RWPE1 (cell line): ENCODE measurements at regions not wholly inside any gene's neighbourhood (a gene's known extent, or its start where the extent isn't known, plus 50 kb on each side); places are given as distances from the start of the nearest gene placed in this dataset.
"Not testable (repeated sequence)": the region's sequence is repeated elsewhere in the genome, so short reads cannot be mapped to it uniquely, and the experiment has no call there.

Experiments used
- CTCF ChIA-PET: fragments of 350-600 bp; sonication (Branson Sonifier 250); formaldehyde crosslinking; extraction: SDS; loops from one replicate; lab custom pipeline; 2021; lab: Yijun Ruan, JAX
- POLR2A ChIA-PET: fragments of 400-600 bp; formaldehyde crosslinking; extraction: SDS; loops from one replicate; lab custom pipeline; 2020; ENCODE audit warnings: antibody characterized with exemption; ENCODE audit not compliant: low non-redundant PET; lab: Yijun Ruan, JAX
- DNase-seq: peaks from one replicate; pipeline ENCODE4 v3.0.0; 2012; ENCODE audit warnings: low spot score
- H3K27ac ChIP-seq: fragments of 450-650 bp; 2 replicates; pipeline ENCODE4 v1.5.1; 2017
- TF ChIP-seq, protein P1 (sequence below): fragments of 450-650 bp; conservative IDR thresholded peaks from 2 replicates; pipeline ENCODE4 v1.5.1; 2017; ENCODE audit warnings: low read depth, mild to moderate bottlenecking

DNA sequence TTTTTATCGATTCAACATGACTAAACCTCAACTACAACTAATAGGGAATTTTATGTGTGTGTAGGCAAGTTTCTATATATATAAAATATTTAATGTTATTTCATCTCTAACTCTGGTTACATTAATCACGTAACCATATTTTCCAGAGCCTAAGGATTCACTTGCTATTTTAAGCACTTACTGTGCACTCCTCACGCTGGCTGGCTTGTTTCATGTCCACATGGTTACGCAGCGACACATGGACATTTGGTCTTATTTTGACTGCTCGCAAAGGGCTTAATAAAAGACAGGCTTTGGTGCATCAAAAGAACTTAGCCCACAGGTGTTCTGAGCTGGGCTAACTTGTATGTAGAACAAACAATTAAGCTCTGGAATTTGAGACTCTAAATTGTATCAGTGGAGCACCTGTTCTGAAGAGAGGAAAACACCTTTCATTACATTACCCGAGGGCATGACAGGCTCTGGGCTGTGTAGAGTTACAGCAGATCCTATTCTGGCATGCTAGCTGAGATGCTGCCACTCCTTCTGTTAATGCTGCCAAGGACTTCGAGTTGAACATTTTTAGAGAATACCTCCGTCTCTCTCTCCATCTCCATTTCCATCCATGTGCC, 130.0 kb upstream of the NR2F2 start:
- DNase-seq: no peak
- POLR2A ChIA-PET: no interaction called here
- H3K27ac ChIP-seq: no peak overlapping the region
- CTCF ChIA-PET: no interaction called here
- TF ChIP-seq, protein P1, sequence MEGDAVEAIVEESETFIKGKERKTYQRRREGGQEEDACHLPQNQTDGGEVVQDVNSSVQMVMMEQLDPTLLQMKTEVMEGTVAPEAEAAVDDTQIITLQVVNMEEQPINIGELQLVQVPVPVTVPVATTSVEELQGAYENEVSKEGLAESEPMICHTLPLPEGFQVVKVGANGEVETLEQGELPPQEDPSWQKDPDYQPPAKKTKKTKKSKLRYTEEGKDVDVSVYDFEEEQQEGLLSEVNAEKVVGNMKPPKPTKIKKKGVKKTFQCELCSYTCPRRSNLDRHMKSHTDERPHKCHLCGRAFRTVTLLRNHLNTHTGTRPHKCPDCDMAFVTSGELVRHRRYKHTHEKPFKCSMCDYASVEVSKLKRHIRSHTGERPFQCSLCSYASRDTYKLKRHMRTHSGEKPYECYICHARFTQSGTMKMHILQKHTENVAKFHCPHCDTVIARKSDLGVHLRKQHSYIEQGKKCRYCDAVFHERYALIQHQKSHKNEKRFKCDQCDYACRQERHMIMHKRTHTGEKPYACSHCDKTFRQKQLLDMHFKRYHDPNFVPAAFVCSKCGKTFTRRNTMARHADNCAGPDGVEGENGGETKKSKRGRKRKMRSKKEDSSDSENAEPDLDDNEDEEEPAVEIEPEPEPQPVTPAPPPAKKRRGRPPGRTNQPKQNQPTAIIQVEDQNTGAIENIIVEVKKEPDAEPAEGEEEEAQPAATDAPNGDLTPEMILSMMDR: no peak

DNA sequence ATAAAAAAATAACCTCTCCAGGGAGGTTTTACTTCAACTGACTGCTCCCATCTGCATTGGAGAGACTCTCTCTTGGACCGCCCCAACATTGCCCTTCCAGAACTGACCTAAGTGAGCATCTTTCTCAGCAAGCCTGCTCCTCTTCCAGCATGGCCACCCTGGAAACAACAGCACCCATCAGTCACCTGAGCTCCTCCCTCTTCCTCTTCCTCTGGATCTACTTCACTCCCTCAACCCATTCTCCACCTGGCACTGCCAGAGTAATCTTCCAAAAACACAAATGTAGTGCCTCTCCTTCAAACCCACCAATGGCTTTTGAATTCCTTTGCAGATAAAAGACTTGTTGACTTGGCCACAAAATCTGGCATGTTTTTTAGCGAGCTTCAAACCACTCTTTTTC, 128.8 kb upstream of the NR2F2 start:
- no peak overlapping the region for H3K27ac ChIP-seq
- no peak for DNase-seq
- CTCF ChIA-PET: no interaction called here
- TF ChIP-seq, protein P1: no peak
- POLR2A ChIA-PET: no interaction called here

DNA sequence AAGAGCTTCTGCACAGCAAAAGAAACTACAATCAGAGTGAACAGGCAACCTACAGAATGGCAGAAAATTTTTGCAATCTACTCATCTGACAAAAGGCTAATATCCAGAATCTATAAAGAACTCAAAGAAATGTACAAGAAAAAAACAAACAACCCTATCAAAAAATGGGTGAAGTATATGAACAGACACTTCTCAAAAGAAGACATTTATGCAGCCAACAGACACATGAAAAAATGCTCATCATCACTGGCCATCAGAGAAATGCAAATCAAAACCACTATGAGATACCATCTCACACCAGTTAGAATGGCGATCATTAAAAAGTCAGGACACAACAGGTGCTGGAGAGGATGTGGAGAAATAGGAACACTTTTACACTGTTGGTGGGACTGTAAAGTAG, 124.9 kb upstream of the NR2F2 start:
- POLR2A ChIA-PET, H3K27ac ChIP-seq, CTCF ChIA-PET, DNase-seq: not testable (repeated sequence)

- no peak for DNase-seq
- TF ChIP-seq, protein P1: no peak
- POLR2A ChIA-PET: no interaction called here
- H3K27ac ChIP-seq: no peak overlapping the region
- CTCF ChIA-PET: no interaction called here
These were observed 123.0 kb upstream of the NR2F2 start for GRCh38 chr15:96207377-96208006.

- POLR2A ChIA-PET: no interaction called here
- CTCF ChIA-PET: no interaction called here
- no peak for DNase-seq
- TF ChIP-seq, protein P1: no peak
- no peak overlapping the region for H3K27ac ChIP-seq
These were observed 121.2 kb upstream of the NR2F2 start for GRCh38 chr15:96209285-96209735.

- CTCF ChIA-PET: no interaction called here
- DNase-seq: no peak
- TF ChIP-seq, protein P1: no peak
- H3K27ac ChIP-seq: no peak overlapping the region
- POLR2A ChIA-PET: no interaction called here
These were observed 117.5 kb upstream of the NR2F2 start for GRCh38 chr15:96213045-96213444.

GRCh38 chr15:96213896-96214295, 116.6 kb upstream of the NR2F2 start:
- ChIA-PET CTCF (no interaction called here), POLR2A (no interaction called here)
- TF ChIP-seq, protein P1: no peak
- H3K27ac ChIP-seq: no peak overlapping the region
- no peak for DNase-seq

- DNase-seq, H3K27ac ChIP-seq, CTCF ChIA-PET, POLR2A ChIA-PET: not testable (repeated sequence)
These were observed 114.0 kb upstream of the NR2F2 start for GRCh38 chr15:96216481-96216880.
